Left lung (tissue), 4 donors: ENCODE measurements at regions not wholly inside any gene's neighbourhood (a gene's known extent, or its start where the extent isn't known, plus 50 kb on each side); places are given as distances from the start of the nearest gene placed in this dataset.

Experiments
- ATAC-seq: fragments of 200-7000 bp; cut with Tn5 transposase; one replicate; pipeline ENCODE4 v1.9.1; 2020; ENCODE audit warnings: moderate library complexity
- DNase-seq, 4 donors: peaks; one replicate each; pipeline ENCODE4 v3.0.0-alpha.2; 2013 to 2020
- H3K27ac ChIP-seq, 2 donors: fragments of 200-600 bp; sonication (generic) in 1 of 2; one replicate each; pipeline versions ENCODE4 v1.5.0 to v1.8.0; 2020 to 2021
- H3K27me3 ChIP-seq, 2 donors: fragments of 200-600 bp; sonication (generic) in 1 of 2; one replicate each; pipeline versions ENCODE4 v1.5.0 to v1.8.0; 2020 to 2021
- H3K36me3 ChIP-seq, 2 donors: fragments of 200-600 bp; sonication (generic) in 1 of 2; one replicate each; pipeline versions ENCODE4 v1.5.0 to v1.8.0; 2020 to 2021
- H3K4me1 ChIP-seq, 2 donors: fragments of 200-600 bp; one replicate each; pipeline ENCODE4 v1.8.0; 2021
- H3K4me3 ChIP-seq, 2 donors: fragments of 200-600 bp; sonication (generic) in 1 of 2; one replicate each; pipeline versions ENCODE4 v1.5.0 to v1.8.0; 2020 to 2021; ENCODE audit warnings: mild to moderate bottlenecking in 1 of 2
- H3K9me3 ChIP-seq, 2 donors: fragments of 200-600 bp; sonication (generic) in 1 of 2; one replicate each; pipeline versions ENCODE4 v1.5.0 to v1.8.0; 2020 to 2021
- intact Hi-C, 2 donors: fragments of 100-400 bp; cut with DNase I; formaldehyde crosslinking; loops; one replicate each; pipeline versions ENCODE4 v1.11.2 to v1.14.2; 2022
- TF ChIP-seq, protein P1 (sequence below), 2 donors: fragments of 200-600 bp; sonication (generic) in 1 of 2; IDR thresholded peaks; one replicate each; pipeline versions ENCODE4 v1.5.0 to v1.8.0; 2021; ENCODE audit warnings: antibody characterized with exemption in 2 of 2
- donor health status: DM: no; HTN: yes; CAD: no.
- donor health status: DM: no; HTN: no; CAD: no.

DNA sequence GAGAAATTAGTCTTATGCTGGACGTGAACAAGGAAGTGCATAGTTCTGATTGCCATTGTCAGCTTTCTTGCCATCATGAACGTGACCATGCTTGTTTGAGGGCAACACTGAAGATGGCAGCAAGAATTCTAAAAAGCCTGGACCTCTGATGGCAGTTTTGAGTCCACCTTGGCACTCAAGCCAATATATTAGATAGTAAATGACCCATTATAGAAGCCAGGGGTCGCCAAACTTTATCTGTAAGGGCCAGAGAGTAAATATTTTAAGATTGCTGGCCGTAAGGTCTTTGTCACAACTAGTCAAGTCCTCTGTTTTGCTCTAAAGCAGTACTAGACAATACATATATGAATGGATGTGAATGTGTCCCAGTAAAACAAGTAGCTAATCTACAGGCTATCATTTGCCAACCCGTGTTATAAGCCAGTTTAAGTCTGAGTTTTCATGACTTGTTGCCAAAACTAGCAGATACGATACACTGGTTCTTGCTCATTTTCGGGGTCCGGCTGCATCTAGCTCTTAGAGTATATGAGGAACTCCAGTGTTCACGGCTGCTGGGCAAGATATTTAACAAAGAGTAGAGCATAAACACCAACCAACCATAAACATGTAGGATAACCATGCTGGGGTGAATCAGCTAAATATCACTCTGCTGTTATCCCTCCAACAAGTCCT is 73.1 kb upstream of the PELI1 start:
- Histone ChIP-seq H3K4me3 (no peak overlapping the region), H3K9me3 (no peaks in the 10 kb centered on the region), H3K4me1 (peaks cover 14 to 65% of the 10 kb centered on the region in 2 donors), H3K36me3 (no peaks in the 10 kb centered on the region), H3K27ac (no peak overlapping the region), H3K27me3 (no peaks in the 10 kb centered on the region)
- DNase-seq, result no peak
- TF ChIP-seq, protein P1, sequence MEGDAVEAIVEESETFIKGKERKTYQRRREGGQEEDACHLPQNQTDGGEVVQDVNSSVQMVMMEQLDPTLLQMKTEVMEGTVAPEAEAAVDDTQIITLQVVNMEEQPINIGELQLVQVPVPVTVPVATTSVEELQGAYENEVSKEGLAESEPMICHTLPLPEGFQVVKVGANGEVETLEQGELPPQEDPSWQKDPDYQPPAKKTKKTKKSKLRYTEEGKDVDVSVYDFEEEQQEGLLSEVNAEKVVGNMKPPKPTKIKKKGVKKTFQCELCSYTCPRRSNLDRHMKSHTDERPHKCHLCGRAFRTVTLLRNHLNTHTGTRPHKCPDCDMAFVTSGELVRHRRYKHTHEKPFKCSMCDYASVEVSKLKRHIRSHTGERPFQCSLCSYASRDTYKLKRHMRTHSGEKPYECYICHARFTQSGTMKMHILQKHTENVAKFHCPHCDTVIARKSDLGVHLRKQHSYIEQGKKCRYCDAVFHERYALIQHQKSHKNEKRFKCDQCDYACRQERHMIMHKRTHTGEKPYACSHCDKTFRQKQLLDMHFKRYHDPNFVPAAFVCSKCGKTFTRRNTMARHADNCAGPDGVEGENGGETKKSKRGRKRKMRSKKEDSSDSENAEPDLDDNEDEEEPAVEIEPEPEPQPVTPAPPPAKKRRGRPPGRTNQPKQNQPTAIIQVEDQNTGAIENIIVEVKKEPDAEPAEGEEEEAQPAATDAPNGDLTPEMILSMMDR (IDR thresholded peaks at IDR 0.05), result no peak
- no peak for ATAC-seq
- intact Hi-C loops, result no loop called here

DNA sequence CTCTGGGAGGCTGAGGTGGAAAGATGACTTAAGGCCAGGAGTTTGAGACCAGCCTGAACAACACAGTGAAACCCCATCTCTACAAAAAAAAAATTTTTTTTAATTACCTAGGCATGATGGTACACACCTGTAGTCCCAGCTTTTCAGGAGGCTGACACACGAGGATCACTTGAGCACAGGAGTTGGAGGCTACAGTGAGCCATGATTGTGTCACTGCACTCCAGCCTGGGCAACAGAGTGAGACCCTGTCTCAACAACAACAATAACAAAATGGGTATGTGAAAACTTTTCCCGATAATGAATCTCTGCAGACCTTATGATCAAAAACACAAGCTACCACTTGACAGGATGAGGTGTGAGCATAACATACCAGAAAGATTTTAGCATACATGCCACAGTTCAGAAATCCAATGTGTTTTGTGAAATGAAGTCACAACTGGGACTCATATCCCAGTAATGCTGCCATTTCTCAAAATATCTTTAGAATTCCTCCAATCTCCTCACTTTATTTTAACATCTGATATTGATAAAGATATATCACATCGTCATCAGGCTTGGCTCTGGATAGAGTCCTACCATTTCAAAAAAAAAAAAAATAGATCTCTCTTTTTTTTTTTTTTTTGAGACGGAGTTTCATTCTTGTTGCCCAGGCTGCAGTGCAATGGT is 74.0 kb upstream of the PELI1 start:
- no peak for ATAC-seq
- TF ChIP-seq, protein P1 (IDR thresholded peaks at IDR 0.05), result no peak
- intact Hi-C loops, result no loop called here

DNA sequence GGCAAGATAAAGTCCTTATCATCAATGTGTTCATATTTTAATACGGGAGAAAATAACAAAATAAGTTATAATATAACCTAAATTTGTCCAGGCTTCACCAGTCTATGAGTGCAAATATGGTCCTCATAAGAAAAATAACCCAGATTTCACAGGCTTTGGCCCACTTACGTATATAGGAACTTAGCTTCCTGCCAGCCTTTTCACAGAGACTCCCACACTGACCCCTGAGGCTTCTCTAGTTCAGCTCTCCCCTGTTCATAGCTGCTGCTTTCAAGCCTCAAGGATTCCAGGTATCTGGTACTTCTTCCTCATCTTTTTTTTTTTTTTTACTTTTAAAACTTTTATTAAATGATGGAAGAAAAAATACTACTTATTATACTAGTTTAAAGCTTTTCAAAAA is 74.9 kb upstream of the PELI1 start:
- no peak for ATAC-seq
- intact Hi-C loops, result no loop called here
- no peak for DNase-seq
- H3K27ac ChIP-seq, result peak overlapping the region in 1 of 2 donors; percentile 84
- no peaks in the 10 kb centered on the region for H3K27me3 ChIP-seq
- TF ChIP-seq, protein P1 (IDR thresholded peaks at IDR 0.05), result no peak
- no peaks in the 10 kb centered on the region for H3K9me3 ChIP-seq
- H3K4me3 ChIP-seq, result no peak overlapping the region
- no peaks in the 10 kb centered on the region for H3K36me3 ChIP-seq
- peaks cover 8 to 62% of the 10 kb centered on the region in 2 donors for H3K4me1 ChIP-seq

More for the DNA sequence above, 74.0 kb upstream of the PELI1 start:
- Histone ChIP-seq H3K27ac (no peak overlapping the region), H3K27me3 (no peaks in the 10 kb centered on the region), H3K9me3 (no peaks in the 10 kb centered on the region), H3K4me1 (peaks cover 14 to 65% of the 10 kb centered on the region in 2 donors), H3K36me3 (no peaks in the 10 kb centered on the region), H3K4me3 (no peak overlapping the region)
- DNase-seq, result no peak

DNA sequence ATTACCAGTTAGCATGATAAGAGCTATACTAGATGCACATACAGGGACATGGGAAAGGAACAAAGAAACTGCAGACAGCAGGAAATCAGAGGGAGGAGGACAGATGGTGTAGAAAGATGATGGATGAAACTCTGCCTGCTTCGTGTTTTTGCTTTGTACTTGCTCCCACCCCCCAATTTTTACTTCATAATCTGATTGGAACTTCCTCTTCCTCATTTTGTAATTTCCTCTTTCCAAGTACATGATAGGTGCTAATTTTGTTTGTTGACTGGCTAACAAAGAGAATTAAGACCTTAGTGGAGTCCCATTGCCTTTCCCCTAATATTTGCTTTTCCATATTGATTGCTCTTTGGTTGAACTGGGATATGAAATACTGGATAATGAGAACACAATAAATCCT is 76.0 kb upstream of the PELI1 start:
- TF ChIP-seq, protein P1 (IDR thresholded peaks at IDR 0.05), result no peak
- Histone ChIP-seq H3K27ac (peak overlapping the region in 1 of 2 donors; percentile 84), H3K4me1 (peaks cover 0 to 51% of the 10 kb centered on the region in 2 donors), H3K9me3 (no peaks in the 10 kb centered on the region), H3K27me3 (no peaks in the 10 kb centered on the region), H3K36me3 (no peaks in the 10 kb centered on the region), H3K4me3 (no peak overlapping the region)
- DNase-seq, result no peak
- ATAC-seq, result no peak
- intact Hi-C loops, result no loop called here

DNA sequence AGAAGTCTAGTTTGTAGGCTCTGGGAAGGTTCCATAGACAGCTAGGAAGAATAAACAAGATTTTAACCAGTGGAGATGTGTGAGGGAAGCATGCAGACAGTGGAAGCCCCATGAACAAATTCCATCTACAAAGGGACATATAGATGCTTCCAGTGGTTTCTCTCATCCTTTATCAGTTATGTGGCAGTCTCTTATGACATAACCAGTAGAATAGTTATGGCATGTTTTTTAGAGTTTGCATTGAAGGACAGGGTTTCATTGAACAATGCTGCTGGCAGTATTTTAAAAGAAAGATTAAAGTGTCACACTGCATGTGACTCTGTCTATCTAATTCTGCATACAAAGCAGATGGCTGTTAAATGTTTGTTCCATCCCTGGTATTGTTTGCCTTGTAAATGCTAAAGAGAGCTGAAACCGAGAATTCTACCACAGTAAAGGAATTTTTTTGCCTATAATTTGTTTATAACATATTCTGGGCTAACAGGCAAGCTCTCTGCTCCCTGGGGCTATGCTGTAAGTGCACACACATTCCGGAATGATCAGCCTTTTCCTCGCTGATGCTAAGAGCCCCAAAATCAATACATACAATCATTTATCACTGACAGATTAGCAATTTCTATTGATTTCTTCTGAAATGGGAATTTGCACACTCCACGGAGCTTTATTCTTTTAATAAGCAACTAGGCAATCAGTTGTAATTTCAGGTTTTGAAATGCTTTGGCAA is 76.8 kb upstream of the PELI1 start:
- intact Hi-C loops, result no loop called here
- no peaks in the 10 kb centered on the region for H3K27me3 ChIP-seq
- H3K27ac ChIP-seq, result peak overlapping the region in 1 of 2 donors; percentile 84
- ATAC-seq, result no peak
- H3K36me3 ChIP-seq, result no peaks in the 10 kb centered on the region
- DNase-seq, result no peak
- TF ChIP-seq, protein P1 (IDR thresholded peaks at IDR 0.05), result no peak
- H3K9me3 ChIP-seq, result no peaks in the 10 kb centered on the region
- H3K4me3 ChIP-seq, result no peak overlapping the region
- H3K4me1 ChIP-seq, result peaks cover 0 to 51% of the 10 kb centered on the region in 2 donors
